ENCODE measurements at regions not wholly inside any gene's neighbourhood (a gene's known extent, or its start where the extent isn't known, plus 50 kb on each side); places are given as distances from the start of the nearest gene placed in this dataset.

GRCh38 chr2:2702385-2702784, 371.3 kb upstream of the MYT1L start:
- Histone ChIP-seq H3K4me1 (ENCODE audit: insufficient read depth, low read length, poor library complexity, severe bottlenecking) (peaks cover 12% of the 10 kb centered on the region), H3K36me3 (ENCODE audit: insufficient read depth, low read length) (no peaks in the 10 kb centered on the region), H3K9me2 (ENCODE audit: insufficient read depth, low read length) (no peaks in the 10 kb centered on the region), H4K20me1 (ENCODE audit: insufficient read depth, low read length) (no peaks in the 10 kb centered on the region), H3K27ac (ENCODE audit: low read depth, low read length, poor library complexity, severe bottlenecking) (no peak overlapping the region), H3K9me3 (ENCODE audit: low read length) (no peaks in the 10 kb centered on the region), H3K4me3 (ENCODE audit: low read depth, low read length, poor library complexity, severe bottlenecking) (no peak overlapping the region), H3K79me2 (ENCODE audit: insufficient read depth, low read depth, low read length) (no peaks in the 10 kb centered on the region), H2AFZ (ENCODE audit: low read length) (no peak overlapping the region), H3K4me2 (ENCODE audit: low read length) (no peak overlapping the region)
- BruUV-seq (replicated peaks): no TSS peak
- POLR2A ChIA-PET: no interaction called here
- TF ChIP-seq EZH2phosphoT487 (IDR thresholded peaks at IDR 0.05; ENCODE audit: borderline replicate concordance, low read depth, low read length) (no peak), CTCF (conservative IDR thresholded peaks at IDR 0.05; ENCODE audit: low read length) (no peak)
- CTCF ChIA-PET (ENCODE audit: unreplicated experiment): no interaction called here
- intact Hi-C loops (cut with micrococcal nuclease; ENCODE audit: unreplicated experiment): no loop called here
- DNase-seq (ENCODE audit: low spot score): no peak

- TF ChIP-seq CTCF (conservative IDR thresholded peaks at IDR 0.05; ENCODE audit: low read length) (no peak), EZH2phosphoT487 (IDR thresholded peaks at IDR 0.05; ENCODE audit: borderline replicate concordance, low read depth, low read length) (no peak)
- Histone ChIP-seq H3K4me3 (ENCODE audit: low read depth, low read length, poor library complexity, severe bottlenecking) (no peak overlapping the region), H3K79me2 (ENCODE audit: insufficient read depth, low read depth, low read length) (no peaks in the 10 kb centered on the region), H3K9me2 (ENCODE audit: insufficient read depth, low read length) (no peaks in the 10 kb centered on the region), H2AFZ (ENCODE audit: low read length) (no peak overlapping the region), H3K9me3 (ENCODE audit: low read length) (no peaks in the 10 kb centered on the region), H4K20me1 (ENCODE audit: insufficient read depth, low read length) (no peaks in the 10 kb centered on the region), H3K36me3 (ENCODE audit: insufficient read depth, low read length) (no peaks in the 10 kb centered on the region), H3K27ac (ENCODE audit: low read depth, low read length, poor library complexity, severe bottlenecking) (no peak overlapping the region), H3K4me2 (ENCODE audit: low read length) (no peak overlapping the region), H3K4me1 (ENCODE audit: insufficient read depth, low read length, poor library complexity, severe bottlenecking) (peaks cover 6% of the 10 kb centered on the region)
- CTCF ChIA-PET (ENCODE audit: unreplicated experiment): interaction anchor here (0.6 kb wide), 1 partner anchor 470 kb away, joined by 3 read pairs; no protein-coding TSS in a partner anchor
- no peak for DNase-seq (ENCODE audit: low spot score)
- POLR2A ChIA-PET: no interaction called here
- intact Hi-C loops (cut with micrococcal nuclease; ENCODE audit: unreplicated experiment): no loop called here
- BruUV-seq (replicated peaks): no TSS peak
Measured at GRCh38 chr2:2701813-2702212, 370.7 kb upstream of the MYT1L start.

- intact Hi-C loops (cut with micrococcal nuclease; ENCODE audit: unreplicated experiment): no loop called here
- Histone ChIP-seq H3K9me2 (ENCODE audit: insufficient read depth, low read length) (no peaks in the 10 kb centered on the region), H3K4me1 (ENCODE audit: insufficient read depth, low read length, poor library complexity, severe bottlenecking) (peaks cover under 1% of the 10 kb centered on the region), H3K36me3 (ENCODE audit: insufficient read depth, low read length) (no peaks in the 10 kb centered on the region), H3K27ac (ENCODE audit: low read depth, low read length, poor library complexity, severe bottlenecking) (no peak overlapping the region), H4K20me1 (ENCODE audit: insufficient read depth, low read length) (no peaks in the 10 kb centered on the region), H3K4me2 (ENCODE audit: low read length) (no peak overlapping the region), H3K79me2 (ENCODE audit: insufficient read depth, low read depth, low read length) (no peaks in the 10 kb centered on the region), H3K9me3 (ENCODE audit: low read length) (no peaks in the 10 kb centered on the region), H2AFZ (ENCODE audit: low read length) (no peak overlapping the region), H3K4me3 (ENCODE audit: low read depth, low read length, poor library complexity, severe bottlenecking) (no peak overlapping the region)
- no peak for DNase-seq (ENCODE audit: low spot score)
- BruUV-seq (replicated peaks): no TSS peak
- ChIA-PET CTCF (ENCODE audit: unreplicated experiment) (interaction anchor here (0.6 kb wide), 1 partner anchor 469 kb away, joined by 3 read pairs; no protein-coding TSS in a partner anchor), POLR2A (no interaction called here)
- TF ChIP-seq CTCF (conservative IDR thresholded peaks at IDR 0.05; ENCODE audit: low read length) (no peak), EZH2phosphoT487 (IDR thresholded peaks at IDR 0.05; ENCODE audit: borderline replicate concordance, low read depth, low read length) (no peak)
Measured at GRCh38 chr2:2701176-2701781, 370.2 kb upstream of the MYT1L start.
